DOHH2 (cell line): ENCODE measurements at regions not wholly inside any gene's neighbourhood (a gene's known extent, or its start where the extent isn't known, plus 50 kb on each side); places are given as distances from the start of the nearest gene placed in this dataset.

Source experiments
- EZH2phosphoT487 ChIP-seq: fragments of 200-600 bp; sonication (generic); IDR thresholded peaks from 2 replicates; pipeline ENCODE4 v1.6.1; 2017; ENCODE audit warnings: borderline replicate concordance, mild to moderate bottlenecking, antibody characterized with exemption, low read length, moderate library complexity, mixed read lengths
- TF ChIP-seq, protein P1 (sequence below): fragments of 200-600 bp; sonication (generic); IDR thresholded peaks from one replicate; pipeline ENCODE4 v1.5.1; 2014; ENCODE audit warnings: antibody characterized with exemption, mild to moderate bottlenecking, low read depth, low read length; ENCODE audit not compliant: poor library complexity, severe bottlenecking

DNA sequence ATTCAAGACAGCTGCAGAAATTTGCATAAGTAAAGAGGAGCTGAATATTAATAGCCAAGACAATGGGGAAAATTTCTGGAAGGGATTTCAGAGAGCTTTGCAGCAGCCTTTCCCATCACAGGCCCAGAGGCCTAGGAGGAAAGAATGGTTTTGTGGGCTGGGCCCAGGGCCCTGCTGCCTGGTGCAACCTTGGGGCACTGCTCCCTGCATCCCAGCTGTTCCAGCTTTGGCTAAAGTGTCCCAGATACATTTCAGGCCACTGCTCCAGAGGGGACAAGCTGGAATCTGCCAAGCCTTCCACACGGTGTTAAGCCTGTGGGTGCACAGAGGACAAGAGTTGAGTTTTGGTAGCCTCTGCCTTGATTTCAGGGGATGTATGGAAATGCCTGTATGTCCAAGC is 185.6 kb upstream of the SFRP2 start:
- TF ChIP-seq, protein P1, sequence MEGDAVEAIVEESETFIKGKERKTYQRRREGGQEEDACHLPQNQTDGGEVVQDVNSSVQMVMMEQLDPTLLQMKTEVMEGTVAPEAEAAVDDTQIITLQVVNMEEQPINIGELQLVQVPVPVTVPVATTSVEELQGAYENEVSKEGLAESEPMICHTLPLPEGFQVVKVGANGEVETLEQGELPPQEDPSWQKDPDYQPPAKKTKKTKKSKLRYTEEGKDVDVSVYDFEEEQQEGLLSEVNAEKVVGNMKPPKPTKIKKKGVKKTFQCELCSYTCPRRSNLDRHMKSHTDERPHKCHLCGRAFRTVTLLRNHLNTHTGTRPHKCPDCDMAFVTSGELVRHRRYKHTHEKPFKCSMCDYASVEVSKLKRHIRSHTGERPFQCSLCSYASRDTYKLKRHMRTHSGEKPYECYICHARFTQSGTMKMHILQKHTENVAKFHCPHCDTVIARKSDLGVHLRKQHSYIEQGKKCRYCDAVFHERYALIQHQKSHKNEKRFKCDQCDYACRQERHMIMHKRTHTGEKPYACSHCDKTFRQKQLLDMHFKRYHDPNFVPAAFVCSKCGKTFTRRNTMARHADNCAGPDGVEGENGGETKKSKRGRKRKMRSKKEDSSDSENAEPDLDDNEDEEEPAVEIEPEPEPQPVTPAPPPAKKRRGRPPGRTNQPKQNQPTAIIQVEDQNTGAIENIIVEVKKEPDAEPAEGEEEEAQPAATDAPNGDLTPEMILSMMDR = no peak
- TF ChIP-seq EZH2phosphoT487 = no peak
